ENCODE measurements at regions not wholly inside any gene's neighbourhood (a gene's known extent, or its start where the extent isn't known, plus 50 kb on each side); places are given as distances from the start of the nearest gene placed in this dataset.

- TF ChIP-seq CTCF (IDR thresholded peaks at IDR 0.05) (no peak), POLR2A (IDR thresholded peaks at IDR 0.05) (no peak)
Measured at GRCh38 chr2:84031312-84032050, 427.6 kb downstream of the SUCLG1 start.

All from testis (tissue), 2 donors.